ENCODE measurements at regions not wholly inside any gene's neighbourhood (a gene's known extent, or its start where the extent isn't known, plus 50 kb on each side); places are given as distances from the start of the nearest gene placed in this dataset.

DNA sequence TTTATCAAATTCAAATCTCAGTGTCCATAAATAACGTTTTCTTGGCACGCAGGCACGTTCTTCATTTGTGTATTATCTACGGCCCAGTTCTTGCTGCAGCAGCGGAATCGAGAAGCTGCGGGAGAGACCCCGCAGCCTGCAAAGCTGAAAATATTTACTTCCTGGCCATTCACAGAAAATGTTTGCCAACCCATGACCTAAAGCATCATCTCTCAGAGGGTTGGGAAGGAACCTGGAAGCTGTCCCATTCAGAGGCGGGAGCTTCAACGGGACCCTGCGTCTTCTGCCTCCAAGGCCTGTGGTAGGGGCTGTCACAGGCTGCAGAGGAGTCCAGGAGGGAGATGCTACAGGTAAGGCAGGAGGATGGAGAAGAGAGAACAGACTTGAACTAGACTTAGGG lies 319.2 kb downstream of the MN1 start:
- TF ChIP-seq, protein P1, sequence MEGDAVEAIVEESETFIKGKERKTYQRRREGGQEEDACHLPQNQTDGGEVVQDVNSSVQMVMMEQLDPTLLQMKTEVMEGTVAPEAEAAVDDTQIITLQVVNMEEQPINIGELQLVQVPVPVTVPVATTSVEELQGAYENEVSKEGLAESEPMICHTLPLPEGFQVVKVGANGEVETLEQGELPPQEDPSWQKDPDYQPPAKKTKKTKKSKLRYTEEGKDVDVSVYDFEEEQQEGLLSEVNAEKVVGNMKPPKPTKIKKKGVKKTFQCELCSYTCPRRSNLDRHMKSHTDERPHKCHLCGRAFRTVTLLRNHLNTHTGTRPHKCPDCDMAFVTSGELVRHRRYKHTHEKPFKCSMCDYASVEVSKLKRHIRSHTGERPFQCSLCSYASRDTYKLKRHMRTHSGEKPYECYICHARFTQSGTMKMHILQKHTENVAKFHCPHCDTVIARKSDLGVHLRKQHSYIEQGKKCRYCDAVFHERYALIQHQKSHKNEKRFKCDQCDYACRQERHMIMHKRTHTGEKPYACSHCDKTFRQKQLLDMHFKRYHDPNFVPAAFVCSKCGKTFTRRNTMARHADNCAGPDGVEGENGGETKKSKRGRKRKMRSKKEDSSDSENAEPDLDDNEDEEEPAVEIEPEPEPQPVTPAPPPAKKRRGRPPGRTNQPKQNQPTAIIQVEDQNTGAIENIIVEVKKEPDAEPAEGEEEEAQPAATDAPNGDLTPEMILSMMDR (IDR thresholded peaks at IDR 0.05): no peak
- TF ChIP-seq POLR2A (IDR thresholded peaks at IDR 0.05): no peak

Data from Peyer's patch (tissue), 4 donors.